ENCODE measurements at regions not wholly inside any gene's neighbourhood (a gene's known extent, or its start where the extent isn't known, plus 50 kb on each side); places are given as distances from the start of the nearest gene placed in this dataset.

GRCh38 chr13:89650226-89650625 is 1697.3 kb upstream of the MIR17HG start (continued):
- no peak for TF ChIP-seq ZNF280C (tag by site-specific recombination; IDR thresholded peaks at IDR 0.05)
- no peak for TF ChIP-seq KLF9 (tag by site-specific recombination; IDR thresholded peaks at IDR 0.05; ENCODE audit: low read depth)
- TF ChIP-seq REPIN1 (tag by site-specific recombination; IDR thresholded peaks at IDR 0.05; ENCODE audit: low read depth), result no peak
- TF ChIP-seq ZNF280D (tag by site-specific recombination; IDR thresholded peaks at IDR 0.05), result no peak
- no peak for TF ChIP-seq ZSCAN5A (tag by site-specific recombination; IDR thresholded peaks at IDR 0.05)

GRCh38 chr13:89660752-89661151 is 1686.7 kb upstream of the MIR17HG start:
- no peaks in the 10 kb centered on the region for H3K9me3 ChIP-seq (ENCODE audit: control insufficient read depth, insufficient read depth, low read depth, low read length)
- ChIA-PET POLR2A (no interaction called here), CTCF (no interaction called here)
- no peak for TF ChIP-seq ZNF335 (tag by site-specific recombination; conservative IDR thresholded peaks at IDR 0.05)
- no peak overlapping the region for H3K4me3 ChIP-seq (ENCODE audit: low read depth, low read length)
- H3K27ac ChIP-seq (ENCODE audit: extremely low read depth, low read depth, low read length), result no peak overlapping the region
- H3K4me1 ChIP-seq (ENCODE audit: control insufficient read depth, insufficient read depth, low read length), result no peaks in the 10 kb centered on the region
- H3K36me3 ChIP-seq (ENCODE audit: control insufficient read depth in 2 of 2, insufficient read depth in 1 of 2, low read length in 2 of 2), result no peaks in the 10 kb centered on the region

GRCh38 chr13:89673789-89674311 is 1673.6 kb upstream of the MIR17HG start:
- CTCF ChIA-PET, result no interaction called here
- no peaks in the 10 kb centered on the region for H3K9me3 ChIP-seq (ENCODE audit: control insufficient read depth, insufficient read depth, low read depth, low read length)
- no peaks in the 10 kb centered on the region for H3K36me3 ChIP-seq (ENCODE audit: control insufficient read depth in 2 of 2, insufficient read depth in 1 of 2, low read length in 2 of 2)
- no peak overlapping the region for H3K4me3 ChIP-seq (ENCODE audit: low read depth, low read length)
- no peak for TF ChIP-seq ZNF626 (tag by site-specific recombination; IDR thresholded peaks at IDR 0.05)
- no peak for TF ChIP-seq ZNF274 (IDR thresholded peaks at IDR 0.05; ENCODE audit: low read length)
- no peak for TF ChIP-seq ZNF274 (tag by site-specific recombination; IDR thresholded peaks at IDR 0.05; ENCODE audit: borderline replicate concordance)
- TF ChIP-seq ZNF341 (tag by site-specific recombination; IDR thresholded peaks at IDR 0.05; ENCODE audit: low read depth), result no peak
- TF ChIP-seq ZNF184 (tag by site-specific recombination; IDR thresholded peaks at IDR 0.05), result no peak
- TF ChIP-seq ZNF664 (tag by site-specific recombination; IDR thresholded peaks at IDR 0.05), result no peak
- POLR2A ChIA-PET, result no interaction called here
- no peak overlapping the region for H3K27ac ChIP-seq (ENCODE audit: extremely low read depth, low read depth, low read length)
- no peaks in the 10 kb centered on the region for H3K4me1 ChIP-seq (ENCODE audit: control insufficient read depth, insufficient read depth, low read length)

- ChIA-PET POLR2A (interaction anchor here (0.6 kb wide), 1 partner anchor 93 kb away, joined by 3 read pairs; no protein-coding TSS in a partner anchor), CTCF (no interaction called here)
- Histone ChIP-seq H3K4me1 (ENCODE audit: control insufficient read depth, insufficient read depth, low read length) (no peaks in the 10 kb centered on the region), H3K4me3 (ENCODE audit: low read depth, low read length) (no peak overlapping the region), H3K36me3 (ENCODE audit: control insufficient read depth in 2 of 2, insufficient read depth in 1 of 2, low read length in 2 of 2) (no peaks in the 10 kb centered on the region), H3K27ac (ENCODE audit: extremely low read depth, low read depth, low read length) (no peak overlapping the region), H3K9me3 (ENCODE audit: control insufficient read depth, insufficient read depth, low read depth, low read length) (no peaks in the 10 kb centered on the region)
- TF ChIP-seq ZSCAN30 (tag by site-specific recombination; IDR thresholded peaks at IDR 0.05), result no peak
- no peak for TF ChIP-seq KLF10 (tag by site-specific recombination; IDR thresholded peaks at IDR 0.05)
- no peak for TF ChIP-seq ZNF175 (tag by site-specific recombination; IDR thresholded peaks at IDR 0.05)
- no peak for TF ChIP-seq PRDM10 (tag by site-specific recombination; IDR thresholded peaks at IDR 0.05)
- TF ChIP-seq ZNF157 (tag by site-specific recombination; IDR thresholded peaks at IDR 0.05), result no peak
- TF ChIP-seq YY2 (tag by site-specific recombination; IDR thresholded peaks at IDR 0.05), result no peak
- no peak for TF ChIP-seq ZNF138 (tag by site-specific recombination; IDR thresholded peaks at IDR 0.05; ENCODE audit: borderline replicate concordance)
- no peak for TF ChIP-seq ZNF707 (tag by site-specific recombination; IDR thresholded peaks at IDR 0.05)
Observed at GRCh38 chr13:89678466-89679121, 1668.9 kb upstream of the MIR17HG start.

Data from HEK293 (cell line).